Stimulated activated CD8-positive, alpha-beta memory T cell treated with anti-CD3 and anti-CD28 coated beads, Interleukin-12 subunit alpha, Interleukin-12 subunit beta, amount 100 ng/mL, for 24 hours (primary cell): ENCODE measurements at regions not wholly inside any gene's neighbourhood (a gene's known extent, or its start where the extent isn't known, plus 50 kb on each side); places are given as distances from the start of the nearest gene placed in this dataset.
A peak's percentile ranks its signal among the peaks of the same experiment; 100 is the strongest.
"Not testable (repeated sequence)": the region's sequence is repeated elsewhere in the genome, so short reads cannot be mapped to it uniquely, and the experiment has no call there.

Experiments used
- DNase-seq: peaks from one replicate; pipeline ENCODE4 v3.0.0-alpha.2; 2020; ENCODE audit errors: extremely low read depth

GRCh38 chr13:33550885-33551284 is 265.3 kb upstream of the STARD13 start:
- DNase-seq, result no peak

DNA sequence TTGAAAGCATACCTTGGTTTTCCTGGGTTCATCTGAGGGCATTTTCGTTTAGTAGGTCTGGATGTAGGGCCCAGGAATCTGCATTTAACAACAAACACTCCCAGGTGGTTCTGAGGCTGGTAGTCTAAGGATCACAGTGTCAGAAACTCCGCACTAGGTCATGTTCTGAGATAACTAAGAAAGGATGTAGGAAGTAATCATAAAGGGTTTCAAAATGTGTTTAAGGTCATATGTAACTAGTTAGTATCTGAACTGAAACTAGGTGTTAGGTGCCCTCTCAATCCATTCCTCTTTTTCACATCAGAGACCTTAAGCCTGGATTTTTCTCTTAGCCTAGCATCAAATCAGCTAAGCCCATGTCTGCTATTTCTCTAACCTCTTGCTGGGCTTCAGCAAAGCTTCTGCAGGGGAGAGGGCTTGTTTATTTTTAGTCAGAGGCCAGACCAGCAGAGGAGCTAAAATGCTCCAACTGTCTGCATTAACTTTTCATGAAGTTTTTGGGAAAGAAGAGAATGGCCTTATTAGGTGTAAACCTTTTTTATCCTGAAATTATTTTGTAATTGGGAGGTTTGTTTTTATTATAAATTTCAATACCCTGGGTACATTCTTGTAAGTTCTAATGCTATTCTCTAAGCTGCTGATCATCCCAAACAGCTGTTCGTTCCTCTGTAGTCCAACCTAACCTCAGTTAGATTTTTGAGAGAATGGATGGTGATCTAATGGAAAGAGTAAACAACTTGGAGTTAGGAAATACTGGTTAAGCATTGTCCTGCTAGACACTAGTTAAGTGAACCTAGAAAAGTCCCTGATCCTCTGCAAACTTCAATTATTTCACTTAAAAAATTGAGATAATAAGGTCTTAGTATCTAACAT is 262.8 kb upstream of the RFC3 start:
- DNase-seq, result no peak

GRCh38 chr13:33556828-33557227 is 261.1 kb upstream of the RFC3 start:
- DNase-seq, result no peak

GRCh38 chr13:33560726-33561125 is 257.2 kb upstream of the RFC3 start:
- DNase-seq, result no peak

DNA sequence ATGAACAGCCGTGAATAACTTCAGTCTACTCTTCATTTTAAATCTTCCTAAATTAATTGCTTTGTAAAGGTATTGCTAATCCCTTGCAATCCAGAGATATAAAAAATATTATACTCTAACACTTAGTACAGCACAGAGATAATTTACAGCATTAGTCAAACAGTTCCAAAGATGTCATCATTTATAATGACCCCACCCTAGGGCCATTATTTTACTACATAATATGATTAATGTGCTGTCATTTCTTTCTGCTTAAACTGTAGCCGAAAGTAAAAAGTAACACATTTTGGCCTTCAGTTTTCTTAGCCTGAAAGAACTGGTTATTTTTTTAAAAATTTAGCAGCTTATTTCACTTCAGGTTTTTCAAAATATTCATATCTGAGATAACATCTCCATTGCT is 256.3 kb upstream of the RFC3 start:
- no peak for DNase-seq

DNA sequence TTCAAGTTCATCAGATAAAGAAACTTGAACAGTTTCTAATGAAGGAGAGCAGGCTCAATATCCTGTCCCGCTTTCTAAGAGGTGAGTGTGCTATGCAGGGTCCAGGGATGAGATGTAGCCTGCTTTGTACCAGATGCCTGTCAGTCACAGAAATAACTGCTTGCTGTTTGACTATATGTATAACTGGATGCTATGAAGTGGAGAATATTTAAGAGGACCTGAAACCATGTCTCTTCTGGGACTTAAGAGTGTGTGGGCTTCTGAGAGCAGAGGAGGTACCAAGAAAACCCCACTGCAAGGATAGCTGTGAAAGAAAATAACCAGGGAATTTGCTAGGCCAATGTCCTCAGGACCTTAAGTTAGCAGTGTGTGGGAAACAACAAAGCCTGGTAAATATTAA is 246.3 kb upstream of the RFC3 start:
- DNase-seq, result no peak

DNA sequence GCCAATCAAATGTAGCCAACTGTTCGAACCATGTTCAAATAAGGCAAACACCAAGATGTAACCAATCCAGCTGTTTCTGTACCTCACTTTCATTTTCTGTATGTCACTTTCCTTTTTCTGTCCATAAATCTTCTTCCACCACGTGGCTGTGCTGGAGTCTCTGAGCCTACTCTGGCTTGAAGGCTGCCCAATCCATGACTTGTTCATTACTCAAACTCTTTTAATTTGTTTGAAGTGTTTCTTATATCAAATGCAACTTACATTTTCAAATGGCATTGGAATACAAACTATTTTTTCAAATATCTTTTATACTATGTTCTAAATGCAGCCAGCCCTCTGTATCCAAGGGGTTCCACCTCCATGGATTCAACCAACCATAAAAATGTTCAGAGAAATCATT is 245.6 kb upstream of the RFC3 start:
- not testable (repeated sequence) for DNase-seq

DNA sequence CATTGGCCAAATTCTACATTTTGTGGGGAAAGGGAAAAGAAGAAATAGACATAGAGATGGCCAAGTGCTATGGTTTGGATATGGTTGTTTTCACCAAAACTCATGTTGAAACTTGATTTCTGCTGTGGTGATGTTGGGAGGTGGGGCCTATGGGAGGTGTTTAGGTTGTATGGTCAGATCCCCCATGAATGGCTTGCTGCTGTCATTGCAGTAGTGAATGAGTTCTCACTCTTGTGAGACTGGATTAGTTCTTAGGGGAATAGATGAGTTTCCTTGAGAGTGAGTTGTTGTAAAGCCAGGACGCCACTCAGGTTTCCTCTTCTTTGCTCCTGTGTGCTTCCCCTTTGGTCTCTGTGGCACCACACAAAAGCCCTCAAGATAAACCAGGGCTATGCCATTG is 242.6 kb upstream of the RFC3 start:
- DNase-seq, result no peak

DNA sequence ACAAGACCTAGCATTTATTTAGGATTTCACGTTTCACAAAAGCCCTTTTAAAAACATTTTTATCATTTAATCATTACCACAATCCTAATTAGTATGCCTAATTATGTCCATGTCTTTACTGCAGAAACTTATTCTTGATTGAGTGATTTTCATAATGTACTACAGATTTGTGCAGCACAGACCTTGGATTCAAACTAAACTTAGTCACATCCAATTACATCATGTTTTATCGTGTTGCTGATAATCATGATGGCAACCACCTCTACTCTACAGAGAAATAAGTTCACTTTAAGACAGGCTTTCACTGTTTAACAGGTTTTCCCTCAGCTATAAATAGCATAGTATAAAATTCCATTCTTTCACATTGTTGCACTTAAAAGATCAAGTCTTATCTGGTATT is 240.9 kb upstream of the RFC3 start:
- DNase-seq, result no peak

DNA sequence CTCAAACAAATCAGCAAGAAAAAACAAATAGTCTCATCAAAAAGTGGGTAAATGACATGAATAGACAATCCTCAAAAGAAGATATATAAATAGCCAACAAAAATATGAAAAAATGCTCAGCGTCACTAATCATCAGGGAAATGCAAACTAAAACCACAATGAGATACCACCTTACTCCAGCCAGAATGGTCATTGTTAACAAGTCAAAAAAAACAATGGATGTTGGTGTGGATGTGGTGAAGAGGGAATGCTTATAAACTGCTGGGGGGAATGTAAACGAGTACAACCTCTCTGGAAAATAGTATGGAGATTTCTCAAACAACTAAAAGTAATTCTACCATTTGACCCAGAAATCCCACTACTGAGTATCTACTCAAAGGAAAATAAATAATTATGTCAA is 239.2 kb upstream of the RFC3 start:
- DNase-seq, result no peak

- DNase-seq, result no peak
Measured at GRCh38 chr13:33582121-33582520, 235.8 kb upstream of the RFC3 start.

DNA sequence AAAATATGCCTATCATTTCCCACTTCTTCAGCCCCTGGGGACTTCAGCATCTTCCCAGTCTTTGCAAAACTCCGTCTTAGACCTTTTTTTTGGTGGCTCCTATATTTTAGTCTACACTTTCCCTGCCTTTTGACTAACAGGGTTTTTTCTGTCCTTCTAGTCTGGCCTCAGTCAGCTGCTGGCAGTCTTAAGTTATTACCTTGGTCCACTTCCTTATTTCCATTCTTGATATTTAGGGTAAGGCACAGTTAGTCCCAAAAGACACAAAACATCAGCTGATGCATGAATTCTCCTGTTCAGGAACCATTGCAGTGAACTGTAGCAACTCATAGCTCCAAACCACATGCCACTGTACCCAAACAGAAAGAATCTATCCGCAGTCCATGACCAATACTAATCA is 234.6 kb upstream of the RFC3 start:
- no peak for DNase-seq

DNA sequence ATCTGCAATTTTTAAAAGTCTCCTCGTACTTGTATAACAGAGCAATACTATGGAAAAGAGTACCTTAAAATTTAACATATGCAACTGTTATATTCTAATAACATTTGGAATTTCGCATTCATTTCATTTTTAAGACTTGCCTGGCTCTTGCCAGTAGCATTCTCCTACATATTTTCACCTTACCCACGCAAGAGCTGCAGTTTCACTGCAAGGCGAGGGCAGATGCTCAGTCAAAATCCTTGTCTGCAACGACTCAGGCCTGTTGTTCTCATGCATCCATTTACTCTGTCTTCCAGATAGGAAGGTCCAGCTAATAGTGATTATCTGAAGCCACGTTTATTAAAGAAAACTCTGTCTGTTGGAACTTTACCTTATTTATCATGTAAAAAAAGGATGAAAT is 227.0 kb upstream of the RFC3 start:
- no peak for DNase-seq

DNA sequence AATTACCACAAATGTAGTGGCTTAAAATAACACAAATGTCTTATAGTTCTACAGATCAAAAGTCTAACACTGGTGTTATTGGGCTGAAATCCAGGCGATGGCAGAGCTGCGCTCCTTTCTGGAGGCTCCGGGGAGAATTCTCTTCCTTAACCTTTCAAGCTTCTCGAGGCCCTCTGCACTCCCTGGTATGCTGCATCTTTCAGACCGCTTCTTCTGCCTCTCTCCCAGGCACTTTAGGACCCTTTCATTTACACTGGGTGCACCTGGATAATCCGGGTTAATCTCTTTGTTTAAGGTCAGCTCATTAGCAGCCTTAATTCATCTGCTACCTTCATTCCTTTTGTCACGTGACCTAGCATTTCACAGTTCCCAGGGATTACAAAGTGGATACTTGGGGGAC is 211.3 kb upstream of the RFC3 start:
- DNase-seq, result no peak

GRCh38 chr13:33610438-33611120 is 207.4 kb upstream of the RFC3 start:
- DNase-seq, result peak; percentile 11

- DNase-seq, result no peak
Measured at GRCh38 chr13:33611121-33611805, 206.7 kb upstream of the RFC3 start.

GRCh38 chr13:33612641-33613638 is 205.0 kb upstream of the RFC3 start:
- no peak for DNase-seq

- no peak for DNase-seq
Measured at GRCh38 chr13:33615436-33615835, 202.5 kb upstream of the RFC3 start.

GRCh38 chr13:33616130-33616529 is 201.8 kb upstream of the RFC3 start:
- no peak for DNase-seq

GRCh38 chr13:33617055-33617454 is 200.9 kb upstream of the RFC3 start:
- no peak for DNase-seq

DNA sequence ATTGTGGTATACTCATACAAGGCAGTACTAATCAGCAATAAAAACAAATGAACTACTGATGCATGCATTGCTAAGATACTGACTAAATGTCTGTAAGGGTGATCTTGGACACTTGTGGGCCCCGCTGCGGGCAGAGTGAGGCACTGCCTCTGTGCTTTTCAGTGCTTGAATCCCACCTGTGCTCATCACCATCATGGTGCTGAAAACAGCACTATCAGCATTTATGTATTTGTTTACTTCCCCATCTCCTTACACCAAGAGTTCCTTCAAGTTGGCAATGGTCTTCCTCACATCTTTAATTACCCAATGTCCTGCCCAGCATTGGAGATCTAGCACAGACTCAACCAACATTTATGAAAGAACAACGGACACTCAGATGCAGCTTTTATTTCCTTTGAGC is 193.7 kb upstream of the RFC3 start:
- no peak for DNase-seq

GRCh38 chr13:33624740-33625139 is 193.2 kb upstream of the RFC3 start:
- DNase-seq, result no peak
